Endothelial cell of umbilical vein (primary cell): ENCODE measurements at regions not wholly inside any gene's neighbourhood (a gene's known extent, or its start where the extent isn't known, plus 50 kb on each side); places are given as distances from the start of the nearest gene placed in this dataset.

ENCODE experiments used
- BruUV-seq: library from RNA; stranded (reverse); fragments of 400-500 nt; replicated peaks from 2 replicates; lab custom pipeline; 2021; lab: Mats Ljungman, UMichigan
- CTCF ChIA-PET: fragments of 300-600, 350-600 bp; sonication (Branson Sonifier 250); formaldehyde crosslinking; loops from one replicate; lab custom pipeline; 2021; ENCODE audit warnings: antibody characterized with exemption, inconsistent platforms; lab: Charles Lee
- POLR2A ChIA-PET: fragments of 300-600, 350-600 bp; sonication (Branson Sonifier 250); formaldehyde crosslinking; loops from one replicate; lab custom pipeline; 2021; ENCODE audit warnings: antibody characterized with exemption, inconsistent platforms; lab: Charles Lee
- DNase-seq: peaks from one replicate; pipeline ENCODE4 v3.0.0-alpha.2; 2011; ENCODE audit warnings: low read depth, low spot score
- FAIRE-seq: peaks from 2 replicates; lab custom pipeline; 2011; peaks lifted over from hg19 to GRCh38; lab: Jason Lieb, UNC
- H2AFZ ChIP-seq: 2 replicates; pipeline ENCODE4 v1.6.0; 2012; ENCODE audit warnings: low read depth, low read length, control low read depth, inconsistent platforms
- H3K27ac ChIP-seq: 2 replicates; pipeline ENCODE4 v1.5.1; 2011; ENCODE audit warnings: low read depth, mild to moderate bottlenecking, control low read depth, low read length, moderate library complexity; ENCODE audit not compliant: insufficient read depth
- H3K27me3 ChIP-seq, 2 experiments: 2 replicates each; pipeline versions ENCODE4 v1.6.0 to v1.6.1; 2011; ENCODE audit warnings: low read length in 2 of 2, mixed read lengths in 1 of 2; ENCODE audit not compliant: control insufficient read depth in 2 of 2, insufficient read depth in 2 of 2
- H3K36me3 ChIP-seq, 2 experiments: 2 replicates in 1 of 2; 3 replicates in 1 of 2; pipeline ENCODE4 v1.5.1; 2011; ENCODE audit warnings: low read length in 2 of 2, mild to moderate bottlenecking in 1 of 2, moderate library complexity in 1 of 2; ENCODE audit not compliant: control insufficient read depth in 2 of 2, insufficient read depth in 2 of 2; ENCODE audit errors: extremely low read depth in 1 of 2
- H3K4me1 ChIP-seq: 3 replicates; pipeline ENCODE4 v1.5.1; 2011; ENCODE audit warnings: mild to moderate bottlenecking, low read length; ENCODE audit not compliant: control insufficient read depth, insufficient read depth; ENCODE audit errors: extremely low read depth
- H3K4me2 ChIP-seq: 2 replicates; pipeline ENCODE4 v1.6.1; 2011; ENCODE audit warnings: low read length, control low read depth, mixed read lengths; ENCODE audit not compliant: insufficient read depth
- H3K4me3 ChIP-seq, 3 experiments: fragments of 200-600 bp in 1 of 3; sonication (generic), shearing (Covaris generic) in 1 of 3; replicated peaks in 1 of 3; 2 replicates each; pipeline ENCODE4 v1.5.1; 2011 to 2016; ENCODE audit warnings: control low read depth in 3 of 3, low read length in 3 of 3, mild to moderate bottlenecking in 2 of 3, inconsistent platforms in 1 of 3, low read depth in 1 of 3, moderate library complexity in 1 of 3; ENCODE audit not compliant: insufficient read depth in 1 of 3
- H3K79me2 ChIP-seq: 2 replicates; pipeline ENCODE4 v1.6.0; 2012; ENCODE audit warnings: low read length, inconsistent platforms; ENCODE audit not compliant: control insufficient read depth, insufficient read depth
- H3K9ac ChIP-seq: replicated peaks from 2 replicates; pipeline ENCODE3; 2011; ENCODE audit warnings: low read length, control low read depth; ENCODE audit not compliant: insufficient read depth; ENCODE audit errors: extremely low read depth
- H3K9me1 ChIP-seq: replicated peaks from 3 replicates; pipeline ENCODE4 v1.6.0; 2011; ENCODE audit warnings: mild to moderate bottlenecking, low read length; ENCODE audit not compliant: control insufficient read depth, insufficient read depth; ENCODE audit errors: extremely low read depth
- H3K9me3 ChIP-seq: replicated peaks from 2 replicates; pipeline ENCODE4 v1.5.1; 2012; ENCODE audit warnings: low read length, inconsistent platforms; ENCODE audit not compliant: control insufficient read depth, insufficient read depth
- H4K20me1 ChIP-seq: replicated peaks from 2 replicates; pipeline ENCODE3; 2011; ENCODE audit warnings: mild to moderate bottlenecking, low read length; ENCODE audit not compliant: control insufficient read depth, insufficient read depth; ENCODE audit errors: extremely low read depth
- CTCF ChIP-seq, 2 donors: IDR thresholded peaks; 1 replicate in 1 of 2; 2 replicates in 1 of 2; pipeline ENCODE4 v1.5.1; 2011; ENCODE audit warnings: low read length in 2 of 2, mild to moderate bottlenecking in 2 of 2, moderate library complexity in 2 of 2, control low read depth in 1 of 2, inconsistent platforms in 1 of 2, low read depth in 1 of 2; ENCODE audit not compliant: insufficient read depth in 1 of 2; ENCODE audit errors: extremely low read depth in 1 of 2
- EZH2 ChIP-seq: IDR thresholded peaks from 2 replicates; pipeline ENCODE4 v1.6.1; 2012; ENCODE audit warnings: borderline replicate concordance, low read depth, mild to moderate bottlenecking, moderate library complexity, low read length, inconsistent platforms; ENCODE audit not compliant: severe bottlenecking
- FOS ChIP-seq: IDR thresholded peaks from 2 replicates; pipeline ENCODE4 v1.6.1; 2011; ENCODE audit warnings: mild to moderate bottlenecking, low read length, moderate library complexity, borderline replicate concordance; ENCODE audit not compliant: insufficient read depth
- GATA2 ChIP-seq: IDR thresholded peaks from 2 replicates; pipeline ENCODE4 v1.7.0; 2011; ENCODE audit warnings: low read depth, mild to moderate bottlenecking, moderate library complexity, mixed read lengths, low read length; ENCODE audit not compliant: insufficient read length, insufficient read depth
- JUN ChIP-seq: IDR thresholded peaks from 2 replicates; pipeline ENCODE4 v1.6.1; 2011; ENCODE audit warnings: borderline replicate concordance, low read depth; ENCODE audit not compliant: insufficient read length, insufficient read depth
- MAX ChIP-seq: IDR thresholded peaks from 2 replicates; pipeline ENCODE4 v1.6.1; 2011; ENCODE audit not compliant: insufficient read depth, insufficient read length
- MYC ChIP-seq: IDR thresholded peaks from one replicate; pipeline ENCODE4 v1.6.1; 2011; ENCODE audit warnings: mild to moderate bottlenecking, low read depth, low read length
- POLR2A ChIP-seq: IDR thresholded peaks from 2 replicates; pipeline ENCODE4 v1.6.1; 2012; ENCODE audit warnings: low read depth, mild to moderate bottlenecking, control low read depth, low read length
- POLR2AphosphoS5 ChIP-seq: IDR thresholded peaks from 2 replicates; pipeline ENCODE4 v1.6.1; 2012; ENCODE audit warnings: low read depth, mild to moderate bottlenecking, control low read depth, low read length, moderate library complexity; ENCODE audit not compliant: insufficient read depth
- dilution Hi-C: fragments of 300-500 bp; cut with MboI; formaldehyde crosslinking; loops from one replicate; pipeline ENCODE4 v1.15.0; 2019; ENCODE audit warnings: low sequenced_read_pairs; ENCODE audit not compliant: extremely low pct_ligation_motif_present
- intact Hi-C: fragments of 100-400 bp; cut with micrococcal nuclease; formaldehyde crosslinking; loops from one replicate; pipeline ENCODE4 v1.10.0; 2022

GRCh38 chr16:65909310-65910050, 457.0 kb upstream of the CDH5 start:
- Histone ChIP-seq H3K4me1 (no peaks in the 10 kb centered on the region), H4K20me1 (no peaks in the 10 kb centered on the region), H3K27me3 (no peaks in the 10 kb centered on the region), H3K4me3 (no peak overlapping the region), H3K79me2 (no peaks in the 10 kb centered on the region), H3K4me2 (no peak overlapping the region), H3K27ac (no peak overlapping the region), H3K9ac (no peak overlapping the region), H3K9me1 (no peaks in the 10 kb centered on the region), H3K9me3 (no peaks in the 10 kb centered on the region), H3K36me3 (no peaks in the 10 kb centered on the region), H2AFZ (no peak overlapping the region)
- no peak for DNase-seq
- intact Hi-C loops, result no loop called here
- dilution Hi-C loops, result no loop called here
- TF ChIP-seq MAX, result no peak
- TF ChIP-seq POLR2A, result no peak
- no peak for TF ChIP-seq MYC
- BruUV-seq, result no TSS peak
- ChIA-PET POLR2A (no interaction called here), CTCF (no interaction called here)
- FAIRE-seq, result no peak

GRCh38 chr16:65908568-65908967, 457.9 kb upstream of the CDH5 start:
- Histone ChIP-seq H3K9me1 (no peaks in the 10 kb centered on the region), H3K27ac (no peak overlapping the region), H3K4me3 (no peak overlapping the region), H4K20me1 (no peaks in the 10 kb centered on the region), H3K36me3 (no peaks in the 10 kb centered on the region), H2AFZ (no peak overlapping the region), H3K79me2 (no peaks in the 10 kb centered on the region), H3K4me2 (no peak overlapping the region), H3K4me1 (no peaks in the 10 kb centered on the region), H3K9ac (no peak overlapping the region), H3K9me3 (no peaks in the 10 kb centered on the region), H3K27me3 (no peaks in the 10 kb centered on the region)
- intact Hi-C loops (no loop called here), dilution Hi-C loops (no loop called here)
- ChIA-PET POLR2A (no interaction called here), CTCF (no interaction called here)
- no peak for FAIRE-seq
- TF ChIP-seq FOS (no peak), JUN (no peak), MYC (no peak), MAX (no peak), POLR2A (no peak), EZH2 (no peak), GATA2 (no peak), POLR2AphosphoS5 (no peak), CTCF (IDR thresholded peaks at IDR 0.05; ENCODE audit: extremely low read depth in 1 of 2, insufficient read depth in 1 of 2, low read depth in 1 of 2, low read length in 2 of 2) (no peak)
- no peak for DNase-seq
- no TSS peak for BruUV-seq
